Transverse colon (tissue), 4 donors: ENCODE measurements at regions not wholly inside any gene's neighbourhood (a gene's known extent, or its start where the extent isn't known, plus 50 kb on each side); places are given as distances from the start of the nearest gene placed in this dataset.

Source experiments
- DNase-seq: peaks from one replicate; pipeline ENCODE4 v3.0.0-alpha.2; 2019
- H3K27ac ChIP-seq, 4 donors: fragments of 200-600 bp; sonication (generic); 2 replicates each; pipeline ENCODE4 v1.5.1; 2016 to 2018; ENCODE audit warnings: inconsistent platforms in 4 of 4
- H3K27me3 ChIP-seq: fragments of 200-600 bp; sonication (generic); 2 replicates; pipeline ENCODE4 v1.5.1; 2017; ENCODE audit warnings: inconsistent platforms
- H3K36me3 ChIP-seq, 4 donors: fragments of 200-600 bp; sonication (generic); 2 replicates each; pipeline ENCODE4 v1.5.1; 2017 to 2019; ENCODE audit warnings: inconsistent platforms in 4 of 4
- H3K4me1 ChIP-seq, 4 donors: fragments of 200-600 bp; sonication (generic); 2 replicates each; pipeline ENCODE4 v1.5.1; 2017 to 2020; ENCODE audit warnings: inconsistent platforms in 4 of 4
- H3K4me3 ChIP-seq, 4 donors: fragments of 200-600 bp; sonication (generic); 1 replicate in 1 of 4; 2 replicates in 3 of 4; pipeline versions ENCODE4 v1.5.1 to v1.6.1; 2017 to 2019; ENCODE audit warnings: inconsistent platforms in 4 of 4
- H3K9me3 ChIP-seq, 2 donors: fragments of 200-600 bp; sonication (generic); 2 replicates each; pipeline ENCODE4 v1.5.1; 2017 to 2019; ENCODE audit warnings: inconsistent platforms in 2 of 2
- EP300 ChIP-seq: sonication (generic); formaldehyde crosslinking; IDR thresholded peaks from one replicate; pipeline ENCODE4 v1.6.1; 2017; ENCODE audit warnings: antibody characterized with exemption, low read depth
- POLR2A ChIP-seq: fragments of 450-650 bp; IDR thresholded peaks from one replicate; pipeline ENCODE4 v1.6.1; 2016; ENCODE audit warnings: antibody characterized with exemption, mild to moderate bottlenecking, moderate library complexity
- POLR2AphosphoS5 ChIP-seq, 3 donors: sonication (generic); formaldehyde crosslinking; IDR thresholded peaks; one replicate each; pipeline ENCODE4 v1.6.1; 2016; ENCODE audit warnings: antibody characterized with exemption in 3 of 3
- WGBS, 2 donors: methylation state at CpG; one replicate each; pipeline ENCODE4 v1.1.5; 2018; ENCODE audit warnings: low coverage in 1 of 2; 5-methylcytosine and 5-hydroxymethylcytosine counted together
- in situ Hi-C, 4 donors: fragments of 200-750 bp; cut with MboI; loops; one replicate each; pipeline versions ENCODE4 v1.15.0 to v1.15.1; 2017; ENCODE audit warnings: low sequenced_read_pairs in 3 of 4, low pct_ligation_motif_present in 1 of 4, low pct_unique_long_range_greater_than_20kb in 1 of 4
- intact Hi-C: fragments of 100-400 bp; cut with DNase I; formaldehyde crosslinking; loops from one replicate; pipeline ENCODE4 v1.15.1; 2023; ENCODE audit warnings: low total_unique reads
- TF ChIP-seq, protein P1 (sequence below), 5 experiments: fragments of 200-600 bp in 3 of 5; fragments of 450-650 bp in 2 of 5; sonication (generic) in 3 of 5; IDR thresholded peaks; 1 replicate in 2 of 5; 2 replicates in 3 of 5; pipeline ENCODE4 v1.5.1; 2016 to 2017; ENCODE audit warnings: antibody characterized with exemption in 5 of 5, inconsistent platforms in 3 of 5, mild to moderate bottlenecking in 2 of 5, moderate library complexity in 1 of 5

- no peaks in the 10 kb centered on the region for H3K9me3 ChIP-seq
- in situ Hi-C loops (no loop called here), intact Hi-C loops (no loop called here)
Observed at GRCh38 chr4:125780164-125780563, 465.4 kb downstream of the FAT4 start.

GRCh38 chr4:125780747-125781146 is 466.0 kb downstream of the FAT4 start:
- Histone ChIP-seq H3K9me3 (no peaks in the 10 kb centered on the region), H3K4me1 (no peaks in the 10 kb centered on the region), H3K4me3 (no peak overlapping the region), H3K27me3 (no peaks in the 10 kb centered on the region), H3K27ac (no peak overlapping the region), H3K36me3 (no peaks in the 10 kb centered on the region)
- 69 to 80% methylated on average over 3 of the region's 3 CpGs for WGBS, 2 donors
- in situ Hi-C loops (no loop called here), intact Hi-C loops (no loop called here)
- TF ChIP-seq POLR2AphosphoS5 (IDR thresholded peaks at IDR 0.05) = no peak
- TF ChIP-seq, protein P1, sequence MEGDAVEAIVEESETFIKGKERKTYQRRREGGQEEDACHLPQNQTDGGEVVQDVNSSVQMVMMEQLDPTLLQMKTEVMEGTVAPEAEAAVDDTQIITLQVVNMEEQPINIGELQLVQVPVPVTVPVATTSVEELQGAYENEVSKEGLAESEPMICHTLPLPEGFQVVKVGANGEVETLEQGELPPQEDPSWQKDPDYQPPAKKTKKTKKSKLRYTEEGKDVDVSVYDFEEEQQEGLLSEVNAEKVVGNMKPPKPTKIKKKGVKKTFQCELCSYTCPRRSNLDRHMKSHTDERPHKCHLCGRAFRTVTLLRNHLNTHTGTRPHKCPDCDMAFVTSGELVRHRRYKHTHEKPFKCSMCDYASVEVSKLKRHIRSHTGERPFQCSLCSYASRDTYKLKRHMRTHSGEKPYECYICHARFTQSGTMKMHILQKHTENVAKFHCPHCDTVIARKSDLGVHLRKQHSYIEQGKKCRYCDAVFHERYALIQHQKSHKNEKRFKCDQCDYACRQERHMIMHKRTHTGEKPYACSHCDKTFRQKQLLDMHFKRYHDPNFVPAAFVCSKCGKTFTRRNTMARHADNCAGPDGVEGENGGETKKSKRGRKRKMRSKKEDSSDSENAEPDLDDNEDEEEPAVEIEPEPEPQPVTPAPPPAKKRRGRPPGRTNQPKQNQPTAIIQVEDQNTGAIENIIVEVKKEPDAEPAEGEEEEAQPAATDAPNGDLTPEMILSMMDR (IDR thresholded peaks at IDR 0.05) = no peak
- TF ChIP-seq EP300 = no peak
- no peak for TF ChIP-seq POLR2A
- no peak for DNase-seq

More at GRCh38 chr4:125780164-125780563, 465.4 kb downstream of the FAT4 start:
- H3K4me3 ChIP-seq = no peak overlapping the region
- H3K4me1 ChIP-seq = no peaks in the 10 kb centered on the region
- no peak overlapping the region for H3K27ac ChIP-seq
- H3K36me3 ChIP-seq = no peaks in the 10 kb centered on the region
- no peak for TF ChIP-seq EP300
- TF ChIP-seq, protein P1 (IDR thresholded peaks at IDR 0.05) = no peak
- no peak for TF ChIP-seq POLR2A
- no peak for TF ChIP-seq POLR2AphosphoS5 (IDR thresholded peaks at IDR 0.05)
- no peak for DNase-seq
- no peaks in the 10 kb centered on the region for H3K27me3 ChIP-seq

- TF ChIP-seq, protein P1 (IDR thresholded peaks at IDR 0.05) = no peak
- no peak for TF ChIP-seq POLR2A
- no peak for TF ChIP-seq EP300
- TF ChIP-seq POLR2AphosphoS5 (IDR thresholded peaks at IDR 0.05) = no peak
Observed at GRCh38 chr4:125781651-125782050, 466.9 kb downstream of the FAT4 start.

GRCh38 chr4:125784741-125785140 is 470.0 kb downstream of the FAT4 start:
- Histone ChIP-seq H3K27me3 (no peaks in the 10 kb centered on the region), H3K36me3 (no peaks in the 10 kb centered on the region), H3K4me3 (no peak overlapping the region), H3K27ac (no peak overlapping the region), H3K9me3 (no peaks in the 10 kb centered on the region), H3K4me1 (no peaks in the 10 kb centered on the region)
- intact Hi-C loops = no loop called here
- TF ChIP-seq POLR2AphosphoS5 (IDR thresholded peaks at IDR 0.05) (no peak), EP300 (no peak), POLR2A (no peak)
- TF ChIP-seq, protein P1 (IDR thresholded peaks at IDR 0.05) = no peak
- in situ Hi-C loops = no loop called here
- DNase-seq = no peak

More at GRCh38 chr4:125781651-125782050, 466.9 kb downstream of the FAT4 start:
- in situ Hi-C loops = no loop called here
- Histone ChIP-seq H3K27ac (no peak overlapping the region), H3K9me3 (no peaks in the 10 kb centered on the region), H3K27me3 (no peaks in the 10 kb centered on the region), H3K36me3 (no peaks in the 10 kb centered on the region), H3K4me1 (no peaks in the 10 kb centered on the region), H3K4me3 (no peak overlapping the region)
- intact Hi-C loops = no loop called here
- WGBS, 2 donors = 52 to 88% methylated on average over 1 to 4 of the region's 4 CpGs
- DNase-seq = no peak
